Glomerular endothelial cell (primary cell): ENCODE measurements at regions not wholly inside any gene's neighbourhood (a gene's known extent, or its start where the extent isn't known, plus 50 kb on each side); places are given as distances from the start of the nearest gene placed in this dataset.

Experiments used
- DNase-seq: peaks from one replicate; pipeline ENCODE4 v3.0.0-alpha.2; 2011; ENCODE audit warnings: low read depth, low spot score; ENCODE audit errors: extremely low read depth

DNA sequence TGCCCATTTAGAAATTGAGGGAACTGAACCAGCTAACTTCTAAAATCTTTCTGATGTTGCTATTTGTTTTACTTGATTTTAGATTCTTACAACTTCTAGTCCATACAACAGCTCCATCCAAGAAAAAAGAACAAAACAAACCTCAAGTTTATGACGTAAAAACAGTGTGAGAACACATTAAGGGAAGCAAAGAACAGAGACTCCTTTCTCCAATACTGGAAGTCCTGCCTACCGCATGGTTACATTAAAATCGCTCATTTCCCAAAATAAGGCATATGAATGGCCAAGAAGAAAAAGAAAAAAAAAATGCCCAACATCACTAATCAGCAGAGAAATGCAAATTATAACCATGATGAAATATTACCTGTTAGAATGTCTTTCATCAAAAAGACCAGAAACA is 110.0 kb downstream of the TRIB2 start:
- DNase-seq, result no peak

DNA sequence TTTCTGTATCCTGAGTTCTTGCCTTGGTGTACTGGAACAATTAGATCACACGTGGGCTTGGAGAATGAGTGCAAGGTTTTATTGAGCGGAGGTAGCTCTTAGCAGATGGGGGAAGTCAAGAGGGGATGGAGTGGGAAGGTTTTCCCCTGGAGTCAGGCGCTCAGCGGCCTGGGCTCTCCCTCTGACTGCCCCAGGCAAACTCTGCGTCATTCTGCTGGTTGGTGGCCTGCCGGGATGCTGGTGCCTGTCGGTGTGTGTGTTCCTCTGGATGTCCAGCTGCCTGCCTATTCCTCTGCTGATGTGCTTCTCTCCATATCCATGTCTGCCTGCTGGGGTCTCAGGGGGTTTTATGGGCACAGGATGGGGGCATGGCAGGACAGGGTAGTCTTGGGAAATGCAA is 111.0 kb downstream of the TRIB2 start:
- DNase-seq, result no peak

DNA sequence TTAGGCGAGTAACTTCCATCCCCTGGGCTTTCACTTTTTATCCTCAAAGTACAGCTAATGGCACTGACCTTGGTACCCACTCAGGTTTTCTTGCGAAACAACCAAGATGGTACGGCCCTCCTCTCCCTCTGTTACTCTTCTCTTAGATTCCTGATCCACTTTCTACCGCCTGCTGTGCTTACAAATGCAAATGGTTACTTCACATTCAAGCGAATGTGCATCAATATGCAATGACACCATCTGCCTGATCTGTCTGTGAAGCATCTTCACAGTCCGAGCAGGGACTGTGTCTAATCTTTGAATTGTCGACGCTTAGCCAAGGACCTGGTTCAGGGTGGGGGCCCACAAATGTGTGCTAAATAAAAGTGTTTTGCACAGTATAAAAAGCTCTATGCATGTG is 112.2 kb downstream of the TRIB2 start:
- DNase-seq, result no peak

DNA sequence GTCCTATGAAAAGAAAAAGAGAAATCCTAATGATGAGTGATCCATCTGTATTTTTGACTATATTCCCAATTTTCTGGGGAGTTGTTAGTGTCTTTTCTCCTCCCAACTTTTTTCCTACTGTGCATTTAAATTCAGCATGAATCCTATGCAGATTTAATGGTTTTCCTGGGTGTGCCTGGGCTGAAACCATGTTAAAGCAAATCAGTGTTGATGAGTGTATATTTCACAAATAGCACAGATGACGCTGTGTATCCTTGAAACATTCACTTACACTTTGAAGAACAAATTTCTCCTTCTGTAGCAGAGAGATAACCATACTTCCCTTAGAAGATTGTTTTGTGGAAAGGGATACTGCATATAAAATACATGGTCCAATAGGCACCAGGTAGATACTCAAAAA is 114.3 kb downstream of the TRIB2 start:
- no peak for DNase-seq

DNA sequence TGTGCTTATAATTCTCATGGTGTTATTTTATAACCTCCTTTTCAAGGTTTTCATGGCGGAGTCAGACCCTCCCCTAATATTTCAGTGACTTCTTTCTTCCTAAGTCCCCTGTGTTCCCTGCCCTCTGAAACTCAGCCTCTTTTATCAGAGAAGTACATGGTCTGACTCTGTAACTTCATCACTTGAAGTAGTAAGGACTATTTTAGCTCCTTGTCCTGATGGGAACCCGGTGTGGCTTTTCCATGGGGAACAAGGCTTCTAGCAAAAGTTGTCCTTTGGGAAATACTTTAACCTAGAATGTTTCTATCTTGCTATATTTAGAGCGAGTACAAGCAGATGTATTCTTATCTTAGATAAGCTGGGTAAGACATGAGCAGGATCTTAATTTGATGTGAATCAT is 117.5 kb downstream of the TRIB2 start:
- no peak for DNase-seq

DNA sequence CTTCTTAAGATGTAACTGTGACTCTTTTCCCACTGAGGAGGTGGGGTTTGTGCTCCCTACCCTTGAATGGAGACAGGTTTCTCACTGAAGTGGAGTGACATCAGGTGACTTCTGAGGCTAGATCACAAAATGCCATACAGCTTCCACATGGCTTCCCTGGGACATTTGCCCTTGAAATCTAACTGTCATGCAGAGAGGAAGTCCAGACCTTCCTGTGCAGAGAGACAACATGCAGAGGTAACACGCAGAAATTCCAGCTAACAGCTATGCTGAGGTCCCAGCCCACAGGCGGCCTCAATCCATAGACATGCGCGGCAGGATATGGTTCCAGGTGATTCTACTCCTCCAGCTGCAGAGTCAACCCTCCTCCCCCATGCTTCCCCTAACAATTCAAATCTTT is 119.0 kb downstream of the TRIB2 start:
- DNase-seq, result no peak

DNA sequence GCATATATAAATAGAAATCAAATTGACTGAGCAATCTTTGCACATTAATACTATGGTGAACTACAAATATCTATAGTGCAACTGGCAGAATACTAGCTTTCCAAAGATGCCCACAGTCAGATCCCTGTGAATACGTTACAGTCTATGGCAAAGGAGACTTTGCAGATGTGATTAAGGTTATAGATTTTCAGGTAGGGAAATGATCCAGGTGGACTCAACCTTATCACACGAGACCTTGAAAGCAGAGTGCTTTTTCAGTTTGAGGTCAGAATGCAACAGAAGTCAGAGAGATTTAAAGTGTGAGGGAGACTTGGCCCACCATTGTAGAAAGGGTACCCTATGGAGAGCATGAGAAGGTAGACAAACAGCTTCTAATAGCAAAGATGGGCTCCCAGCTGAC is 122.6 kb downstream of the TRIB2 start:
- DNase-seq, result no peak

DNA sequence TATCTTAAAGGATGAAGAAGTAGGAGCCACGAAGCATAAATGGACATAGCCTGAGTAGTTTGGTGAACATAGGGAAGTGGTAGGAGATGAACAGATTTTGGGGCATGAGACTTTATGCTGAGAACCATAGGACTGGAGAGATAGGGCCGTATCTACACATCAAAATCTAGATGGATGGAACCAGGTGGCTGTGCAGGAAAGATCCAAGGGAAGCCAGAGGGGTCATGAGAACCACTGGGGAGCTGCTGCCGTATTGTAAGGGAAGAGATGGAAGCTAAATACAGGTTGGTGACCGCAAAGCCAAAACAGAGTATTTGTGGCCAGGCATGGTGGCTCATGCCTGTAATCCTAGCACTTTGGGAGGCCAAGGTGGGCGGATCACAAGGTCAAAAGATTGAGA is 124.3 kb downstream of the TRIB2 start:
- no peak for DNase-seq

DNA sequence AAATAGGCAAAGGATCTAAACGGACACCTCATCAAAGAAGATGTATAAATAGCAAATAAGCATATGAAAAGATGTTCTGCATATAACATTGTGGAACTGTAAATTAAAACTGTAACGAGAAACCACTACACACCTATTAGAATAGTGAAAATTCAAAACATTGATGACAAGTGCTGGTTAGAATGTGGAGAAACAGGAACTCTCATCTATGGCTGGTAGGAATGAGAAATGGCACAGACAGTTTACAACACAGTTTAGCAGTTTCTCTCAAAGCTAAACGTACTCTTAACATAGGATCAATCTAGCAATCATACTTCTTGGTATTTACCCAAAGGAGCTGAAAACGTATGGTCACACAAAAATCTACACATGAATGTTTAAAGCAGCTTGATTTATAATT is 126.2 kb downstream of the TRIB2 start:
- no peak for DNase-seq

DNA sequence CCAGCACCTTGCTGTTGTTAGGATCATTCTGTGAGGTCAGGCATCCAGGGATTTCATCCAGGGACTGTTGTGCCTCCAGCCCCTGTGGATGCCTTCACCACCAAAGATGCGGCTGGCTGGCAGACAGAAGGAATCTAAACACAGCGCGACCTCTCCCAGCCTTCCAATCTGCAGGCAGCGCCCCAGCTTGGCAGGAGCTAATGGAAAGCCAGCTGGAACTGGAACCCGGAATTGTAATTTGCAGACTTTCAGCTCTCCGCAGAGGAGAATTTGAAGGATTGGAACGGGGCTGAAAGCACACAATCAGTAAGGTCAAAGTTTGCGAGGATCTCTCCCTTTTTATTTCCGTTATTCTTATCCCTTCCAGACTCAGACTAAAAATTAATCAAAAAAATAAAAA is 127.8 kb downstream of the TRIB2 start:
- no peak for DNase-seq

DNA sequence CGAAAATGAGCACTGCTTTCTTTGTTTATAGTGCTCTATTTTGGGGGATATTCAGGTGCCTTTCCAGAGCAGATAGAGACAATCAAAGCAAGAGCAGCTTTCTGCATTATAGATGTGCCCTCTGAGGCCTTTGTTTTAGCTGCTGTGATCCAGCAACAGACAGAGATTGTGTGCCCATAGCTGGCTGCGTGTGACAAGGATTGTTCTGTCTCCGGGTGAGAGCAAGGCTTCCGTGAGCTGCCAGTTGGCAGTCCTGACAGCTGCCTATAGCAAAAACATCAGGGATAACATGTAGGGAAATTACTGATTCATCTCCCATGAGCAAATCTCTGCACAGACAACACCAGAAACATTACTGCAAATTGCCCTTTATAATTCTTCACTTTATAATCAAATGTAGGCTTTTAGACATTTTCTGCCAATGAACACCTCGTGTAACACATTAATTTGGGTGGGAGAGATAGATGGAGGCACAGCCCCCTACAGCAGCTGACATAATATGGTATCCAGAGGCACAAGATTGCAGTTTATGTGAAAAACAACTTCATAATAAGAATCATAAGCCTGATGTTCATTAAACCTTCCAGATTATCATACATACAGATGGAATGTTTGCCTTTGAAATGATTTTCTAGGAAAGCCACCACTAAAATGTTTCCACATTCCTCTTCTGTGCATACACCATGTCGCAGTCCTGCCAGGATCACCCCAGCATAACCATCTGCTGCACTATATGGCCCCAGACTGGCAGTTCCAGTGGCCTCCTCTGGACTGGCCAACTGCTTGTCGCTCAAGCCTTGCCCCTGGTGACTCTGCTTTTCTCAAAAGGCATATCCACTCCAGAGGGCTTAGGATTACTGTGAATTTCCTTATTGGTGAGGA is 131.2 kb downstream of the TRIB2 start:
- DNase-seq, result no peak

DNA sequence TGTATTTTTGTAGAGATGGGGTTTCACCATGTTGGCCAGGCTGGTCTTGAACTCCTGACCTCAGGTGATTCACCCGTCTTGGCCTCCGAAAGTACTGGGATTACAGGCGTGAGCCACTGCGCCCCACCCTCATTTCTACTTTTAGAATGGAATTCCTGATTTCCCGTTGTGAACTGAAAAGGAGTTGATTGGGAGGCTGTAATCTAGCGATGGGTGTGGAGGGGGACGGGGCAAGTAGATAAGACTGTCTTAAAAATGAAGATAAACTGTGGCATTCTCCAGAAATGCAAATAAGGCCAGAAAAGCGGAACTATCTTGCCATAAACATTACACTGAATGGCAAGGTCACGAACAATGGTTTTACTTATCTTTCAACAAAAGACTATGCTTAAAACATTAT is 135.4 kb downstream of the TRIB2 start:
- no peak for DNase-seq

DNA sequence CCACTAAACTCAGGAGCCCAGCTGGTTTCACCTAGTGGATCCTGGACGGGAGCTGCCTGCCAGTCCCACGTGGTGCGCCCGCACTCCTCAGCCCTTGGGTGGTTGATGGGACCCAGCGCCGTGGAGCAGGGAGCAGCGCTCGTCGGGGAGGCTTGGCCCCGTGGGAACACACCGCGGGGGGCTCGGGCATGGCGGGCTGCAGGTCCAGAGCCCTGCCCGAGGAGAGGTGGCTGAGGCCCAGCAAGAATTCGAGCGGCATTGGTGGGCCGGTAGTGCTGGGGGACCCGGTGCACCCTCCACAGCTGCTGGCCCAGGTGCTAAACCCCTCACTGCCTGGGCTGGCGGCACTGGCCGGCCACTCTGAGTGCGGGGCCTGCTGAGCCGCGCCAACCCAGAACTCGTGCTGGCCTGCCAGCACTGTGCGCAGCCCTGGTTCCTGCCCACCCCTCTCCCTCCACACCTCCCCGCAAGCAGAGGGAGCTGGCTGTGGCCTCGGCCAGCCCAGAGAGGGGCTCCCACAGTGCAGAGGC is 137.3 kb downstream of the TRIB2 start:
- no peak for DNase-seq

DNA sequence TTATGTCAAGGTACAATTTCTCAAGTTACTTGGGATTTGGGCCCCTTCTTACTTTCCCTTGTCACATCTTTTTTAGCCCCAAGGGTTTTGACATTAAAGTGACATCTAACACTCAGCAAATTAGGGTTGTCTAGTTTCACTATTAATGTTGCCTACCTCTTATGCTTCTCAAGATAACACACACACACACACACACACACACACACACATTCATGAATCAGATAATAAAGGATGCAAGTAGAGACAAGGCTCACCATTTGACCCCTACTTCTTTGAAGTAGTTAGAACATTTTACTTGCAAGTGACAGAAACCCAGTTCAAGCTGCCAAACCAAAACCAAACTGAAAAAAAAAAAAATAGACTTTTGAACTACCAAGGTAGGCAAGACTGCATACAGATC is 138.8 kb downstream of the TRIB2 start:
- no peak for DNase-seq

DNA sequence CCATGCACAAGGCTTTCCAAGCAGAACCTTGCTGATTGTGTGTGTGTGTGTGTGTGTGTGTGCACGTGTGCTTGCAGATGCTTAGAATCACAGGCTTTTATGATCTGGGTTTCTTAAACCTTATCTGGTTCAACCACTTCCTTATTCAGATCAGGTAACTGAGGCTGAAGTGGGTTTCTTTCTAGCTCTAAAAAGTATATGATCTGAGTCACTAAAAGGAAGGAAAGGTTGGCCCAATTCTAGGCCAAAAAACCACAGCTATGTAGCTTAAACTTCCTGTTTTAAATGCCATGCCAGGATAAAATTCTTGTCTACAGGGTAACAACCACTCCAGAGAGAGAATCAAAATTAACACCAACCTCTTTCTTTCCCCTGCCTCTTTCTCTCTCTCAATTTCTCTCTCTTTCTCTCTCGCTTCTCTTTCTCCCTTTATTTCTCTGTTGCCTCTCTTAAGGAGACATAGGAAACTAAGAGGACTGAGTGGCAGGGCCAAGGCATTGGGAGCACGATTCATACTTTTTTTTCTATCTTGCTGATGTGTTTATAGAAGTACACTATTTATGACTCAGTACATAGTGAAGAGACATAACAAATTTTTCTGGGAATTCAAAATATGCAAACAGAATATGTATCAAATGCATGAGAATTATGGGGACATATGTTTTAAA is 140.3 kb downstream of the TRIB2 start:
- DNase-seq, result peak; percentile 69

DNA sequence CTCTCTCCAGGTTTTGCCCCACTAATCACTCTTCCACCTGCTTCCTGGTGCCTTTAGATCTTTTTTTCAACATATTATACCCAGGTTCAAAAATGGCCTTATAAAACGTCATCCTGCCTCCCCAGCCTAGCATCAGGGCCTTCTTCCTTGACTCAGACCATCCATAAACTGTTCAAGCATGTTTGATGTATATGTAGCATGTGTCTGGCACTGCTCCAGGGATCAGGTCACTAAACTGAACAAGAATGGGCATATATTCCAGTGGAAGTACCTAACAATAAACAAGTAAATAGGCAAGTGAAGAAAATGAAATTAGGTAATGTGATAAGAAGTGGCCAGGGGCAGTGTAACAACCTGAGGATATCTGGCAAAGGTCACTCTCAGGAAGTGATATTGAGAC is 141.2 kb downstream of the TRIB2 start:
- no peak for DNase-seq

DNA sequence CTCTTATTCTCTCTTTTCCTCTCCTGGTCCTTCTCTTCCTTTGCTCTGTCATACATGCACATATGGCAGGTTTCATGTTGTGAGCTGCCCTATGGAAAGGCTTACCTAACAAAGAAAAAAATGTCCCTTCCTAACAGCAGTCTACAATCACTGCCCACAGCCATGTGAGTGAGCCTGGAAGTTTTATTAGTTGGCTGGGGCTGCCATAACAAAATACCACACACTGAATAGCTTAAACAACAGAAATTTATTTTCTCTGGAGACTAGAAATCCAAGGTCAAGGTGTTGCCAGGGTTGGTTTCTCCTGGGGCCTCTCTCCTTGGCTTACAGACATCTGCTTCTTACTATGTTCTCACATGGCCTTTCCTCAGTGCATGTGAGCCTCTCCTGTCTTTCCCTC is 142.1 kb downstream of the TRIB2 start:
- DNase-seq, result no peak

DNA sequence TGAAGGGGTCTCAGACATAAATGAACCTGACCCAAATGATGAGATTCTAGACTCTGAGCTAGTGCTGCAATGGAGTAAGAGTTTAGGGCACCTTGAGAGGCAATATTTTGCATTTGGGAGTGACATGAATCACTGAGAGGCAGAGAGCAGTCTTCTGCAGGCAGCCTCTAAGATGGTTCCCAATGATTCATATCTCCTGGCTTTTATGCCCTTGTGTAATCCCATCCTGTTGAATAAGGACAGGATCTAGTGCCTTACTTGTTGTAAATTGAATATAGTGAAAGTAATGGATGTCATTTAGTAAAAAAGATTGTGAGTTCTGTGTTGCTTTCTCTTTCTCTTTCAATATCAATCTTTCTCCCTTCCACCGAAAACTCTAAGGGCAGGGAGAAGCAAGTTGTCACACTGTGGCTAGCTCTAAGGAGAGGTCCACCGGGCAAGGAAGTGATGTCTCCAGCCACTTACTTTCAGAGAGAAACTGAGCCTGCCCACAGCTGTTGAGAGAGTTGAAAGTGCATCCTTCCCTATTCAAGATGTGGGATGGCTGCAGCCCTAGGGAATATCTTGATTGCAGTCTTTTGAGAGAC is 144.7 kb downstream of the TRIB2 start:
- no peak for DNase-seq

DNA sequence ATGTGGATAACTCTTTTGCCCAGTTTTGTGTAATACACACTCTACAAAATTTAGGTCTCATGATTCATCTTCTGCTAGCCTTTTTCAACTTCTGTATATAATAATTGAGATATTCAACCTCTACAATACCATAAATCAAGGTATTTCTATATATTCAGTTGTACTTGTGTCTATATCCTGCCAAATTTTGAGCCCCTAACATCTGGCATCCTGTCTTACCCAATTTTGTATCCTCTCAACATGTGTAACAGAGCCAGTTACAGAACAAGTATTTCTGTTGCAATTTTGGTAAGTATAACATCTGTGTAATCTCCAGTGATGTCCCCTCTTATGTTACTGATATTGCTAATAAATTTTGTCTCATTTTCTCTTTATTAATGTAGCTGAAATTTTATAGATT is 145.8 kb downstream of the TRIB2 start:
- DNase-seq, result no peak

DNA sequence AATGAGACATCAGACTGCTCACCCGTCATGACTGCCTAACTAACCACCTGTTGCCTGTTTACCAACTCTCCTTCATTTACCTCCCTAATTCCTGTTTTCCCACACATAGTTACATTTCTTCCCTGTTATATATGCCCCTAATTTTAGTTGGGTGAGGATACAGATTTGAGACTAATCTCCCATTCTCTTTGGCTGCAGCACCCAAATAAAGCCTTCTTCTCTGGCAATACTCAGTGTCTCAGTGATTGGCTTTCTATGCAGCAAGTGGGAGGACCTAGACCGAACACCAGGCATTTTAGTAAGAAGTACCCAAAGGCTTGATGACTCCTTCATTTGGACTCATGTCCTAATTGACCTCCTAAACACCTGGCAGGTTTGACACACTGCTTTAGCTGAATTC is 147.2 kb downstream of the TRIB2 start:
- no peak for DNase-seq

DNA sequence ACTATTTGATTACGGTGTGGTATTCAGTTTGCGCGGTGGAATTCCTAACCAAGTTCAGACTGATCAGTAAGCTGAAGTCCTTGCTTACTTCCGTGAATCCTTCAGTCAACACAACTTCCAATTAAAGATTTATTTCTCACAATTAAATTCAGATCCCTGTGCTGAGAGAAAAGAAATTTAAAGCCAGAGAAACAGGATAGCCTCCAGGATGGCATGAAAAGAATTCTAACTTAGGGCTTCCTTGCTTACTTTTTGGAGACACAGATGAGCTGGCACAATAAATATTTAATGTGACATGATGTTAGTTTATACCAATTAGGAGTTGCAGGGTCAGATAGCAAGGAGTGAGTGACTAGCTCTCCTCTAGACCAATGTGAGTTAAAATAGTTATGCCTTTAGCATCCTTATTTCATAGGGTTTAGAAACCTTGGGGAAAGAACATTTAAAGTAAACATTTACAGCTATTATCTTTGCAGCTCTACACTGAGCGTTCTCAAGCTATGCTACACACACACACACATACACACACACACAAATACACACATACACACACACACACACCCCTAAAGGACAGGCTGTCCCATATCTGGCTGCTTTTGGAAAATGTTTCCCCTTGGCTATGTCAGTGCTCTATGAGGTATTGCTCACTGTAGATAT is 151.0 kb downstream of the TRIB2 start:
- no peak for DNase-seq
